Adipocyte (in vitro differentiated cells): ENCODE measurements at regions not wholly inside any gene's neighbourhood (a gene's known extent, or its start where the extent isn't known, plus 50 kb on each side); places are given as distances from the start of the nearest gene placed in this dataset.

ENCODE experiments used
- DNase-seq: peaks from one replicate; pipeline ENCODE4 v3.0.0-alpha.2; 2015; ENCODE audit warnings: low read depth
- H3K27me3 ChIP-seq: replicated peaks from 2 replicates; pipeline ENCODE4 v1.7.0; 2013; ENCODE audit warnings: mild to moderate bottlenecking, low read length, moderate library complexity; ENCODE audit not compliant: control insufficient read depth, insufficient read depth
- H3K36me3 ChIP-seq: 2 replicates; pipeline ENCODE4 v1.7.0; 2013; ENCODE audit warnings: low read length, mild to moderate bottlenecking, moderate library complexity; ENCODE audit not compliant: control insufficient read depth, insufficient read depth, severe bottlenecking
- H3K4me1 ChIP-seq: 2 replicates; pipeline ENCODE4 v1.7.0; 2013; ENCODE audit warnings: mild to moderate bottlenecking, low read length, moderate library complexity; ENCODE audit not compliant: control insufficient read depth, insufficient read depth
- H3K4me3 ChIP-seq: 2 replicates; pipeline ENCODE4 v1.7.0; 2013; ENCODE audit warnings: mild to moderate bottlenecking, low read length, moderate library complexity
- H3K9ac ChIP-seq: 2 replicates; pipeline ENCODE4 v1.7.0; 2013; ENCODE audit warnings: mild to moderate bottlenecking, low read length, moderate library complexity
- H3K9me3 ChIP-seq: 2 replicates; pipeline ENCODE4 v1.7.0; 2013; ENCODE audit warnings: mild to moderate bottlenecking, low read length, moderate library complexity; ENCODE audit not compliant: control insufficient read depth

GRCh38 chr9:22739712-22740111 lies 293.1 kb downstream of the DMRTA1 start:
- H3K36me3 ChIP-seq: peaks cover 2% of the 10 kb centered on the region
- DNase-seq: no peak
- peak overlapping the region; percentile 58 for H3K4me3 ChIP-seq

GRCh38 chr9:22740781-22741180 lies 294.2 kb downstream of the DMRTA1 start:
- Histone ChIP-seq H3K9ac (no peak overlapping the region), H3K4me1 (peaks cover 8% of the 10 kb centered on the region), H3K4me3 (no peak overlapping the region), H3K27me3 (no peaks in the 10 kb centered on the region), H3K36me3 (peaks cover 2% of the 10 kb centered on the region), H3K9me3 (no peaks in the 10 kb centered on the region)
- DNase-seq: no peak

More at GRCh38 chr9:22739712-22740111, 293.1 kb downstream of the DMRTA1 start:
- no peaks in the 10 kb centered on the region for H3K27me3 ChIP-seq
- H3K9ac ChIP-seq: peak overlapping the region; percentile 54
- no peaks in the 10 kb centered on the region for H3K9me3 ChIP-seq
- H3K4me1 ChIP-seq: peaks cover 8% of the 10 kb centered on the region

- no peak overlapping the region for H3K4me3 ChIP-seq
- no peak for DNase-seq
Observed at GRCh38 chr9:22742401-22742800, 295.8 kb downstream of the DMRTA1 start.

GRCh38 chr9:22773501-22774220 lies 327.0 kb downstream of the DMRTA1 start:
- H3K9me3 ChIP-seq: no peaks in the 10 kb centered on the region
- no peak overlapping the region for H3K9ac ChIP-seq
- no peak for DNase-seq
- H3K4me3 ChIP-seq: no peak overlapping the region
- H3K4me1 ChIP-seq: no peaks in the 10 kb centered on the region
- H3K27me3 ChIP-seq: no peaks in the 10 kb centered on the region
- peaks cover 14% of the 10 kb centered on the region for H3K36me3 ChIP-seq

More at GRCh38 chr9:22742401-22742800, 295.8 kb downstream of the DMRTA1 start:
- peaks cover 8% of the 10 kb centered on the region for H3K4me1 ChIP-seq
- peaks cover 2% of the 10 kb centered on the region for H3K36me3 ChIP-seq
- H3K9me3 ChIP-seq: no peaks in the 10 kb centered on the region
- H3K27me3 ChIP-seq: no peaks in the 10 kb centered on the region
- no peak overlapping the region for H3K9ac ChIP-seq

GRCh38 chr9:22790329-22790728 lies 343.7 kb downstream of the DMRTA1 start:
- H3K4me1 ChIP-seq: no peaks in the 10 kb centered on the region
- H3K27me3 ChIP-seq: no peaks in the 10 kb centered on the region
- no peak overlapping the region for H3K9ac ChIP-seq
- H3K36me3 ChIP-seq: no peaks in the 10 kb centered on the region
- H3K9me3 ChIP-seq: no peaks in the 10 kb centered on the region
- no peak overlapping the region for H3K4me3 ChIP-seq
- no peak for DNase-seq

- peaks cover 9% of the 10 kb centered on the region for H3K36me3 ChIP-seq
Observed at GRCh38 chr9:22808876-22809275, 362.3 kb downstream of the DMRTA1 start.

GRCh38 chr9:22809371-22809770 lies 362.7 kb downstream of the DMRTA1 start:
- Histone ChIP-seq H3K4me1 (no peaks in the 10 kb centered on the region), H3K4me3 (no peak overlapping the region), H3K9ac (no peak overlapping the region), H3K36me3 (peaks cover 4% of the 10 kb centered on the region), H3K9me3 (peaks cover 4% of the 10 kb centered on the region), H3K27me3 (no peaks in the 10 kb centered on the region)
- DNase-seq: no peak

More at GRCh38 chr9:22808876-22809275, 362.3 kb downstream of the DMRTA1 start:
- no peak overlapping the region for H3K4me3 ChIP-seq
- H3K9ac ChIP-seq: no peak overlapping the region
- no peaks in the 10 kb centered on the region for H3K4me1 ChIP-seq
- H3K27me3 ChIP-seq: no peaks in the 10 kb centered on the region
- DNase-seq: no peak
- H3K9me3 ChIP-seq: peaks cover 9% of the 10 kb centered on the region

GRCh38 chr9:22813529-22813928 lies 366.9 kb downstream of the DMRTA1 start:
- Histone ChIP-seq H3K27me3 (no peaks in the 10 kb centered on the region), H3K4me1 (peaks cover 7% of the 10 kb centered on the region), H3K36me3 (no peaks in the 10 kb centered on the region), H3K9me3 (no peaks in the 10 kb centered on the region), H3K4me3 (no peak overlapping the region), H3K9ac (no peak overlapping the region)
- DNase-seq: peak; percentile 63

GRCh38 chr9:22815246-22815645 lies 368.6 kb downstream of the DMRTA1 start:
- DNase-seq: no peak

GRCh38 chr9:22817181-22817580 lies 370.6 kb downstream of the DMRTA1 start:
- DNase-seq: peak; percentile 48
- H3K27me3 ChIP-seq: no peaks in the 10 kb centered on the region

More at GRCh38 chr9:22815246-22815645, 368.6 kb downstream of the DMRTA1 start:
- Histone ChIP-seq H3K9me3 (no peaks in the 10 kb centered on the region), H3K4me1 (peaks cover 7% of the 10 kb centered on the region), H3K27me3 (no peaks in the 10 kb centered on the region), H3K9ac (no peak overlapping the region), H3K4me3 (no peak overlapping the region), H3K36me3 (no peaks in the 10 kb centered on the region)

GRCh38 chr9:22829236-22829635 lies 382.6 kb downstream of the DMRTA1 start:
- Histone ChIP-seq H3K36me3 (no peaks in the 10 kb centered on the region), H3K9me3 (no peaks in the 10 kb centered on the region), H3K27me3 (no peaks in the 10 kb centered on the region), H3K4me1 (no peaks in the 10 kb centered on the region), H3K4me3 (no peak overlapping the region), H3K9ac (no peak overlapping the region)
- no peak for DNase-seq

More at GRCh38 chr9:22817181-22817580, 370.6 kb downstream of the DMRTA1 start:
- Histone ChIP-seq H3K9ac (no peak overlapping the region), H3K36me3 (peaks cover 8% of the 10 kb centered on the region), H3K4me1 (peaks cover 7% of the 10 kb centered on the region), H3K9me3 (no peaks in the 10 kb centered on the region), H3K4me3 (no peak overlapping the region)
